EL (cell line): ENCODE measurements at regions not wholly inside any gene's neighbourhood (a gene's known extent, or its start where the extent isn't known, plus 50 kb on each side); places are given as distances from the start of the nearest gene placed in this dataset.
A peak's percentile ranks its signal among the peaks of the same experiment; 100 is the strongest.

Experiments used
- DNase-seq: peaks from one replicate; pipeline ENCODE4 v3.0.0-alpha.2; 2016

DNA sequence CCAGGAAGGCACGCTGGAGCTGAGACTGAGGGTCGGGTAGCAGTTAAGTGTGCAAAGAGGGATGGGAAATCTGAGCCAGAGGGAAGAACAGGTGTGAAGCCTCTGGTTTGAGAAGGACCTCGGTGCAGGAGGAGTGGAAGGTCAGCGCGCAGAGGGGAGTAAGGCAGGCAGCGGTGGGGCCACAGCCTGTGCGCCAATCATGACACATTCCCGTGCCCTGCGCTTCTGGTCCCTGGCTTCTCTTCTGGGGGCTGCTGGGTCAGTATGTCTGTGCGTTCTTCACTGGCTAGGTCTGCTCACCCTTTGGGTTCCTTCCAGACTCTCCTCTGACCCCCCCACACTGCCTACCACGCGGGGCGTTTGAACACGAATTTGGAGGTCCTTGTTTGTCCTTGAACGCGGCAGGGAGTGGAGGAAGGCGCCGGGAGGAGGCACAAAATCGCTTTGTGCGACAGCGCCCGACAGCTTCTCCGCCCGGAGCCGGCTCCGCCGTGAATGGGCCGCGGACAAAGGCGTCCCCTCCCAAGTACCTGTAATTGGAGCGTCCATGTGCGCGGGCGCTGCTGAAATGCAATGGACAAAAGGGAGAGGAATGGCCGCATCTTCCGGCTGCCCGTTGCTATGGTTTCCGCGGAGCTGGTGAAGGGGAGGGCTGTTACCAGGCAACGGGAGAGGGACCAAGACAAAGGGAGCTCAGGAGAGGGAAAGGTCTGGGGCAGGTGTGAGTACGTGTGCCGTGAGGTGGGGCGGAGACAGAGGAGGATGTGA lies 207.2 kb upstream of the SRRM4 start:
- DNase-seq: no peak

GRCh38 chr12:118777504-118777903 lies 203.8 kb upstream of the SRRM4 start:
- no peak for DNase-seq

- no peak for DNase-seq
Observed at GRCh38 chr12:118778077-118778476, 203.3 kb upstream of the SRRM4 start.

- DNase-seq: no peak
Observed at GRCh38 chr12:118780939-118781338, 200.4 kb upstream of the SRRM4 start.

- DNase-seq: no peak
Observed at GRCh38 chr12:118781692-118782091, 199.6 kb upstream of the SRRM4 start.

- no peak for DNase-seq
Observed at GRCh38 chr12:118783703-118784102, 197.6 kb upstream of the SRRM4 start.

- no peak for DNase-seq
Observed at GRCh38 chr12:118790578-118790977, 190.8 kb upstream of the SRRM4 start.

- no peak for DNase-seq
Observed at GRCh38 chr12:118813778-118814357, 167.5 kb upstream of the SRRM4 start.

DNA sequence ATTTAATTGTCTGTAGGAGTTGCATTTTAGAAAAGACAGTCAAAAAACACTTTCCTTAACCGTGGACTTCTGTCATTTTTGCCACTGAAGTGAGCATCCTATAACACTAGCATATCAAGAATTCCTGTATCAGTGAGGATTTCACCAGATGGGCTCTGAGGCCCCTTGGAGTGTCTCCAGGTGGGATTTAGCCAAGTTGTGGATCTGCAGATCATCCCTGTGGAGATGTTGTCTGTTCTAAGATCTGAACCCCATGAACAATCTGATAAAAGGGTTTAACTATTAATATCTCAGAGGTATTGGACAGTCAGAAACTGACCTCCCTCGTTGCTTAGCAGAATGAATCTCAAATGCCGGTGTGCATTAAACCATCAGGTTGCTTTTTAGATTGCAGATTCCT lies 165.0 kb upstream of the SRRM4 start:
- DNase-seq: no peak

GRCh38 chr12:118821386-118821925 lies 159.9 kb upstream of the SRRM4 start:
- no peak for DNase-seq

- no peak for DNase-seq
Observed at GRCh38 chr12:118822512-118822911, 158.8 kb upstream of the SRRM4 start.

DNA sequence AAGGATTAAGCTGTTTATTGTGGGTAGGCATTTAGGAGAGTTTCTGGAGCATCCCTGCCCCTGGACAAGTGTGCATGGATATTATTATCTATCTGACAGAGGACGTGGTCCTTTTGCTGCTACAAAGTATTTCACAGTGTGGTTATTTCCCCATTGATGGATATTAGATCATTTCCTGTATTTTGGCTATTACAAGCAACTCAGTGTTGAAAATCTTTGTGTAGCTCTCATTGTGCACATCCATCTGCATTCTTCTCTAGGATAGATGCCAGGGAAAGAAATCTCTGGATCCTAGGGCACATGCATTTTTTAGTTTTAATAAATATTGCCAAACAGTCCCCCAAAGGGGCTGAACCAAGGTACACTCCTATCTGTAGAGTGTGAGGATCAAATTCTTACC lies 154.3 kb upstream of the SRRM4 start:
- no peak for DNase-seq

DNA sequence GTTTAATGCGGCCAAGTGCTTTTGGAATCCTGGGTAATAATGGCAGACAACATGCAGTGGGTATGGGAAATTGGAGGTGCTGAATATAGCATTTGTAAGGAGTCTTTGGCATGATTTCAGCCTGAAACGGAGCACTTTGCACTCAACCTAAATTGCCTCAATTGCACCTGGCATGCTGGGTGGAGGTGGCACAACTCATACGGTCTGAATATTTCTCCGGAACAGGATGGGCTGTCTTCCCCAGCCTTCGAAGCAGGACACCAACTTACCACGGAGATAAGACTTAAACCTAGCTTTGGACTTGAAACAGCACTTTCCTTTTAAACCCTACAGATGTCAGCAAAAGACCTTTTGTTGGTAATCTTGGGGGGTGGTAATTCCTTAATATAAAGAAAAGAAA lies 153.7 kb upstream of the SRRM4 start:
- no peak for DNase-seq

DNA sequence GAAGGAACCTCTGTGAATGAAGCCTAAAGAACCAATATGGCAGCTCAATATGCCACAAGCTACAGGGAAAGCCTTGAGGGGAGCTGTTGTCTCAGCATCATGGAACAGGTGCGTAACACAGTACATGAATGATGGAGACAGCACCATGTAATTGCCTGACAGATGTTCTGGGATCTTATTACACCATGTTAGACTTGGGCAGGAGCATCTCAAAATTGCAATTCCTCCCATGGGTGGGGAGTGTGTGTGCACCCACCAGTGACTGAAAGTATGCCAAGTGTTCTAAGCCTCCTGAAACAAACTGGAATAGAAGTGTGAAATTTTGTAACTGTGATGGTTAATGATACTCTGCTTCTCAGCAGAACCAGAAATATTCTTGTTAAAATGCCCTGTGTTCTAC lies 151.0 kb upstream of the SRRM4 start:
- no peak for DNase-seq

- no peak for DNase-seq
Observed at GRCh38 chr12:118835926-118836325, 145.4 kb upstream of the SRRM4 start.

DNA sequence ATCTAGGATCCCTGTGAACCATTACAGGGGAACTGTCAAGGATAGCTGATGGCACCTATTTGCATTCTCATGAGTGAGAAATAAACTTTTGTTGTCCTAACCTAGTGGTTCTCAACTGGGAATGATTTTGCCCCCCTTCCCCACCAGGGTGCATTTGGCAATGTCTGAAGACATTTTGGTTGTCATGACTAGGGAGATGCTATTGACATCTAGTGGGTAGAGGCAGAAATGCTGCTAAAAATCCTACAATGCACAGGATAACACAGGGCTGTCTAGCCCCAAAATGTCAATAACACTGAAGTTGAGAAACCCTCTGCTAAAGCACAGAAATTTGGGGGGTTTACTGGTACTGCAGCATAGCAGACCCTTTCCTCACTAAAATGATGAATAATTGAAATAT lies 140.9 kb upstream of the SRRM4 start:
- no peak for DNase-seq

GRCh38 chr12:118840878-118841277 lies 140.5 kb upstream of the SRRM4 start:
- no peak for DNase-seq

DNA sequence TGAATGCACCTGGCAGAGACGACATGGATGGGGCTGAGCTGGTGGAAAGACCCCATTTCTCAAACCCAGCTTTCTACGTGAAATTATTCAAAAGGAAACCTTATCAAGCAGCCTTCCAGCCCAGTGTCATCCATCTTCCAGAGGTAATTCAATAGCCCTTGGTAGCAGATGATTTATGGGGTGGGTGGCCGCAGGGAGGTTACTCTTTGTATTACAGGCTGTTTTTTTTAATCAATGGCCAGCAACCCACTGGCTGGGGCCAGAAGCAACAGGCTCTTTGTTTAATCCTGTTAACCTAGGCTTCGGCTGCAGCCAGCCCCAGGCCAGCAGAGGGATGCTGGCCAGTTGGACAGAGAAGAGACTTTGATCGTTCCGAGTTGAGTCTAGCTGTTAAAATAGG lies 139.8 kb upstream of the SRRM4 start:
- no peak for DNase-seq

DNA sequence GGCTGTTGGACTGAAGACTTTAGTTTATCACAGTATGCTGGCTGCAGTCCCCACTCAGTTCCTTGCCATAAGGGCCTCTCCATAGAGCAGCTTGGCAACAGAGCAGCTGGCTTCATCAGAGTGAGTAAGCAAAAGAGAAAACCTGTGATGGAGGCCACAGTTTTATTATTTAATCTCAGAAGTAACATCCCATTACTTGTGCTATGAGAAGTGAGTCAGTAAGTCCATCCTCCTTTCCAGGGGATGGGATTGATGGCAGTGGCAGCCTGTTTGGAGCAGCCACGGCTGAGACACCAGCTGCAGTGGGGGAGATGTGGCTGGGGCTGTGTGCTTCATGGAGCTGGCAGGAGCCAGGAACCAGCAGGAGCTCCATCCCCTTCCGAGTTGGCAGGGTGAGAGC lies 138.5 kb upstream of the SRRM4 start:
- no peak for DNase-seq

DNA sequence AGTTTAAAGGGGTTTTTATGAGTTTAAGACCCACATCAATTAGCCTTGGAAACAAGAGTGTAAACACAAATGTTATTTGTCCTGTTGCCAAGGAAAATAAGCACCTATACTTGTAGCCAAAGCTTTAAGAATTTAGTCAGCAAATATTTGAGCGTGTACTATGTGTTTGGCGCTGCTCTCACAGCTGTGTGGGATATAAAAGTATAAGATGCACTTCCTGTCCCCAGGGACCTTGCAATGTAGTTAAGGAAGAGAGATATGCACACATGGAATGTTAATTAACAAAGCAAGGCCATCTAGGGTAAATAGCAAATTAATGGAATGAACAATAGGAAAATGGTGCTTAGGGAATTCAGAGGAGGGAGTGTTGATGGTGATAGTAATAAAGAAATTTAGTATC lies 134.9 kb upstream of the SRRM4 start:
- DNase-seq: no peak

GRCh38 chr12:118850244-118850825 lies 131.0 kb upstream of the SRRM4 start:
- no peak for DNase-seq

GRCh38 chr12:118851891-118852290 lies 129.4 kb upstream of the SRRM4 start:
- no peak for DNase-seq

- peak; percentile 4 for DNase-seq
Observed at GRCh38 chr12:118853634-118854033, 127.7 kb upstream of the SRRM4 start.

GRCh38 chr12:118855858-118856257 lies 125.5 kb upstream of the SRRM4 start:
- no peak for DNase-seq
